ENCODE measurements at regions not wholly inside any gene's neighbourhood (a gene's known extent, or its start where the extent isn't known, plus 50 kb on each side); places are given as distances from the start of the nearest gene placed in this dataset.

- TF ChIP-seq CTCF (IDR thresholded peaks at IDR 0.05) (no peak), POLR2A (IDR thresholded peaks at IDR 0.05) (no peak)
Measured at GRCh38 chr17:5783851-5784250, 199.5 kb upstream of the NLRP1 start.
